ENCODE measurements at regions not wholly inside any gene's neighbourhood (a gene's known extent, or its start where the extent isn't known, plus 50 kb on each side); places are given as distances from the start of the nearest gene placed in this dataset.

GRCh38 chr2:172333235-172333977 lies 94.0 kb upstream of the ITGA6 start:
- no peak for DNase-seq

- DNase-seq, result no peak
Observed at GRCh38 chr2:172333978-172334330, 93.4 kb upstream of the ITGA6 start.

GRCh38 chr2:172334988-172335387 lies 92.4 kb upstream of the ITGA6 start:
- DNase-seq, result no peak

- DNase-seq, result no peak
Observed at GRCh38 chr2:172335736-172336135, 91.7 kb upstream of the ITGA6 start.

- no peak for DNase-seq
Observed at GRCh38 chr2:172336681-172337080, 90.7 kb upstream of the ITGA6 start.

- no peak for DNase-seq
Observed at GRCh38 chr2:172339371-172340010, 87.9 kb upstream of the ITGA6 start.

- DNase-seq, result no peak
Observed at GRCh38 chr2:172340394-172340793, 87.0 kb upstream of the ITGA6 start.

GRCh38 chr2:172342078-172342477 lies 85.3 kb upstream of the ITGA6 start:
- no peak for DNase-seq

GRCh38 chr2:172342611-172343010 lies 84.8 kb upstream of the ITGA6 start:
- no peak for DNase-seq

- no peak for DNase-seq
Observed at GRCh38 chr2:172344159-172344558, 83.2 kb upstream of the ITGA6 start.

- no peak for DNase-seq
Observed at GRCh38 chr2:172345956-172346555, 81.3 kb upstream of the ITGA6 start.

- DNase-seq, result no peak
Observed at GRCh38 chr2:172348555-172349288, 78.7 kb upstream of the ITGA6 start.

GRCh38 chr2:172350839-172351479 lies 76.4 kb upstream of the ITGA6 start:
- DNase-seq, result no peak

- no peak for DNase-seq
Observed at GRCh38 chr2:172351586-172351985, 75.8 kb upstream of the ITGA6 start.

- DNase-seq, result no peak
Observed at GRCh38 chr2:172354347-172354746, 73.0 kb upstream of the ITGA6 start.

- DNase-seq, result no peak
Observed at GRCh38 chr2:172357442-172357841, 69.9 kb upstream of the ITGA6 start.

- no peak for DNase-seq
Observed at GRCh38 chr2:172358691-172359556, 68.5 kb upstream of the ITGA6 start.

- DNase-seq, result no peak
Observed at GRCh38 chr2:172361360-172361759, 66.0 kb upstream of the ITGA6 start.

GRCh38 chr2:172361840-172362239 lies 65.5 kb upstream of the ITGA6 start:
- no peak for DNase-seq

- DNase-seq, result no peak
Observed at GRCh38 chr2:172364261-172364660, 63.1 kb upstream of the ITGA6 start.

- no peak for DNase-seq
Observed at GRCh38 chr2:172366596-172367150, 60.7 kb upstream of the ITGA6 start.
